Fibroblast of lung (primary cell): ENCODE measurements at regions not wholly inside any gene's neighbourhood (a gene's known extent, or its start where the extent isn't known, plus 50 kb on each side); places are given as distances from the start of the nearest gene placed in this dataset.

Experiments
- CTCF ChIP-seq, 2 donors: IDR thresholded peaks in 1 of 2; conservative IDR thresholded peaks in 1 of 2; 1 replicate in 1 of 2; 2 replicates in 1 of 2; pipeline ENCODE4 v1.5.1; 2011 to 2012; ENCODE audit warnings: low read length in 2 of 2, control low read depth in 1 of 2, inconsistent platforms in 1 of 2, low read depth in 1 of 2, mild to moderate bottlenecking in 1 of 2
- EZH2 ChIP-seq: IDR thresholded peaks from 2 replicates; pipeline ENCODE4 v1.5.1; 2012; ENCODE audit warnings: low read length, control low read depth, mild to moderate bottlenecking; ENCODE audit errors: missing control alignments

DNA sequence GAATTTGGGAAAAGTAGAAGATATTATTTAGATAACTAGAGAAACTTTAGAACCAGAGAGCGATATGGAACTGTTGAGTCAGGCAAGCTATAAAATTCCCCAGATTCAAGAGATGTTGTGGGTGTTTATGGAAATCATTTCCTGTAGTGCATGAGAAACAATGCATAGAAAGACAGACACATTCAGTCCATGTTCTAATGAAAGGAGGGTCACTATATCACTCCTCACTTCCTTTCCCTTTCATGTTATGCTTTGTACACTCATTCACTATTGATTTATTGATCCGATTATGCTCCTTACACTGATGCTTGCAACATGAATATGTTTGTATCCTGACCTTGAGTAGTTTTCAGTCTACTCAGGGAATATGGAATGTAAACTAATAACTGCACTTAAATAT is 1459.9 kb upstream of the ALCAM start:
- TF ChIP-seq CTCF (conservative IDR thresholded peaks at IDR 0.05 in 1 of 2, IDR thresholded peaks at IDR 0.05 in 1 of 2; ENCODE audit: low read depth in 1 of 2, low read length in 2 of 2) (no peak), EZH2 (no peak)
